MCF 10A (cell line): ENCODE measurements at regions not wholly inside any gene's neighbourhood (a gene's known extent, or its start where the extent isn't known, plus 50 kb on each side); places are given as distances from the start of the nearest gene placed in this dataset.

Experiments used
- BruUV-seq: library from RNA; stranded (reverse); fragments of 400-500 nt; replicated peaks from 2 replicates; lab custom pipeline; 2021; lab: Mats Ljungman, UMichigan
- CTCF ChIA-PET: fragments of 300-600 bp; sonication (Branson Sonifier 250); formaldehyde crosslinking; extraction: SDS; loops from one replicate; lab custom pipeline; 2021; ENCODE audit warnings: antibody characterized with exemption, inconsistent platforms; lab: Yijun Ruan, JAX
- POLR2A ChIA-PET: fragments of 300-600, 350-650 bp; sonication (Branson Sonifier 250); formaldehyde crosslinking; extraction: SDS; loops from one replicate; lab custom pipeline; 2020; ENCODE audit warnings: antibody characterized with exemption, inconsistent platforms; lab: Yijun Ruan, JAX
- DNase-seq: peaks from one replicate; pipeline ENCODE4 v3.0.0-alpha.2; 2018; ENCODE audit not compliant: unreplicated experiment
- H3K27ac Mint-ChIP-seq: one replicate; pipeline ENCODE4 v1.8.0; 2022; ENCODE audit warnings: mild to moderate bottlenecking, low read depth, mixed read lengths; ENCODE audit not compliant: unreplicated experiment
- H3K27me3 Mint-ChIP-seq: one replicate; pipeline ENCODE4 v1.8.0; 2022; ENCODE audit warnings: mixed read lengths; ENCODE audit not compliant: insufficient read depth, unreplicated experiment
- H3K36me3 Mint-ChIP-seq: one replicate; pipeline ENCODE4 v1.8.0; 2022; ENCODE audit warnings: mild to moderate bottlenecking, moderate library complexity, mixed read lengths; ENCODE audit not compliant: insufficient read depth, unreplicated experiment
- H3K4me1 Mint-ChIP-seq: one replicate; pipeline ENCODE4 v1.8.0; 2022; ENCODE audit warnings: mixed read lengths; ENCODE audit not compliant: insufficient read depth, unreplicated experiment
- H3K4me3 Mint-ChIP-seq: one replicate; pipeline ENCODE4 v1.8.0; 2022; ENCODE audit warnings: mild to moderate bottlenecking, moderate library complexity, mixed read lengths; ENCODE audit not compliant: unreplicated experiment
- H3K9me3 Mint-ChIP-seq: one replicate; pipeline ENCODE4 v1.8.0; 2022; ENCODE audit warnings: mixed read lengths; ENCODE audit not compliant: unreplicated experiment
- intact Hi-C: fragments of 100-400 bp; cut with micrococcal nuclease; formaldehyde crosslinking; loops from 2 replicates; pipeline ENCODE4 v1.14.1; 2022
- TF ChIP-seq, protein P1 (sequence below): fragments of 200-600 bp; IDR thresholded peaks from one replicate; pipeline ENCODE4 v1.8.0; 2022; ENCODE audit warnings: antibody characterized with exemption, mild to moderate bottlenecking; ENCODE audit not compliant: unreplicated experiment

DNA sequence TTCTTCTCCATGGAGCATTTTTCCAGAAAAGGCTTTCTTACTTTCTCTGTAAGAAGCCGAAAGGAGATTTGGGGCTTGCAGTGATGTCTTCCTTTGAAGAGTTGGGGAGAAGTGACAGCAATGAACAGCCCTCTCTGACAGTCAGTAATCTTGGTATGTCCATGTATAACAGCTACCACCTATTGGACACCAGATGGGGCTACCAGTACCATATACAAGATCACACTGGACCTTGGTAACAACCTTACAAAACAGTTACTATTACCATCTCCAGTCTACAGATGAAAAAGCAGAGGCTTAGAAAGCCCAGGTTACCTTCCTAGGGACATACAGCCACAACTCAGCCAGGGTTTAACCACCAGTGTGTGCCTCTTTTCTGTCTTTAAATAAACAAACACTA lies 272.7 kb upstream of the TRPC7 start:
- peak; percentile 13 for DNase-seq
- H3K9me3 Mint-ChIP-seq: no peaks in the 10 kb centered on the region
- POLR2A ChIA-PET: no interaction called here

DNA sequence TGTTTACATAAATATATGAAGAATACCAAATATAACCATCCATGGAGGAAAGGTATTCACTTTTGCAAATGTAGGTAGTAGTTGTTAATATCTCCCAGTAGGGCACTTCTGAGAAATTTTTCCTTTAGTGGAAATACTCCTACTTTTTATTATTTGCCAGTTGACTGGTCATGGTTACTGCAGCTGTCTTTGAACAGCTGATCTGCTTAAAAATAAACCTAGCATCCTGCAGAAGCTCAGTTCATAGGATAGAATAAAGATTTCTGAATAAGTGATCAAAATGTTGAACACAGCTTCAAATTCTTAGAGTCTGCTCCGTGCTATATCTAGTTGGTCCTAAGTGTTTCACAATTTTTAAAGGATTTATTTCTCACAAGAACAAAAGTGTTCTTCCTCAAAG lies 270.7 kb upstream of the TRPC7 start:
- BruUV-seq: no TSS peak
- POLR2A ChIA-PET: no interaction called here
- Mint-ChIP-seq H3K36me3 (no peaks in the 10 kb centered on the region), H3K4me1 (no peaks in the 10 kb centered on the region), H3K27ac (no peak overlapping the region), H3K9me3 (no peaks in the 10 kb centered on the region), H3K4me3 (no peak overlapping the region), H3K27me3 (peaks cover 52% of the 10 kb centered on the region)
- intact Hi-C loops: no loop called here
- TF ChIP-seq, protein P1, sequence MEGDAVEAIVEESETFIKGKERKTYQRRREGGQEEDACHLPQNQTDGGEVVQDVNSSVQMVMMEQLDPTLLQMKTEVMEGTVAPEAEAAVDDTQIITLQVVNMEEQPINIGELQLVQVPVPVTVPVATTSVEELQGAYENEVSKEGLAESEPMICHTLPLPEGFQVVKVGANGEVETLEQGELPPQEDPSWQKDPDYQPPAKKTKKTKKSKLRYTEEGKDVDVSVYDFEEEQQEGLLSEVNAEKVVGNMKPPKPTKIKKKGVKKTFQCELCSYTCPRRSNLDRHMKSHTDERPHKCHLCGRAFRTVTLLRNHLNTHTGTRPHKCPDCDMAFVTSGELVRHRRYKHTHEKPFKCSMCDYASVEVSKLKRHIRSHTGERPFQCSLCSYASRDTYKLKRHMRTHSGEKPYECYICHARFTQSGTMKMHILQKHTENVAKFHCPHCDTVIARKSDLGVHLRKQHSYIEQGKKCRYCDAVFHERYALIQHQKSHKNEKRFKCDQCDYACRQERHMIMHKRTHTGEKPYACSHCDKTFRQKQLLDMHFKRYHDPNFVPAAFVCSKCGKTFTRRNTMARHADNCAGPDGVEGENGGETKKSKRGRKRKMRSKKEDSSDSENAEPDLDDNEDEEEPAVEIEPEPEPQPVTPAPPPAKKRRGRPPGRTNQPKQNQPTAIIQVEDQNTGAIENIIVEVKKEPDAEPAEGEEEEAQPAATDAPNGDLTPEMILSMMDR: no peak
- DNase-seq: no peak
- CTCF ChIA-PET: interaction anchor here (0.5 to 1.4 kb wide), 4 partner anchors 18 to 457 kb away, joined by 3 to 8 read pairs (median 4); no protein-coding TSS in a partner anchor

More for the DNA sequence above, 272.7 kb upstream of the TRPC7 start:
- H3K27ac Mint-ChIP-seq: no peak overlapping the region
- no peaks in the 10 kb centered on the region for H3K4me1 Mint-ChIP-seq
- H3K36me3 Mint-ChIP-seq: no peaks in the 10 kb centered on the region
- no peak overlapping the region for H3K4me3 Mint-ChIP-seq
- TF ChIP-seq, protein P1: peak; percentile 5
- CTCF ChIA-PET: interaction anchor here (0.7 to 1.3 kb wide), 2 partner anchors 18 to 48 kb away, joined by 3 read pairs; no protein-coding TSS in a partner anchor
- peaks cover 68% of the 10 kb centered on the region for H3K27me3 Mint-ChIP-seq
- intact Hi-C loops: no loop called here
- no TSS peak for BruUV-seq

GRCh38 chr5:136631186-136631585 lies 265.8 kb upstream of the TRPC7 start:
- Mint-ChIP-seq H3K9me3 (no peaks in the 10 kb centered on the region), H3K4me3 (no peak overlapping the region), H3K27ac (no peak overlapping the region), H3K4me1 (no peaks in the 10 kb centered on the region), H3K27me3 (peaks cover 27% of the 10 kb centered on the region), H3K36me3 (no peaks in the 10 kb centered on the region)
- DNase-seq: no peak
- TF ChIP-seq, protein P1: no peak
- ChIA-PET CTCF (no interaction called here), POLR2A (no interaction called here)
- BruUV-seq: no TSS peak
- intact Hi-C loops: no loop called here

- H3K9me3 Mint-ChIP-seq: no peaks in the 10 kb centered on the region
- H3K27ac Mint-ChIP-seq: no peak overlapping the region
- TF ChIP-seq, protein P1: no peak
- peaks cover 11% of the 10 kb centered on the region for H3K27me3 Mint-ChIP-seq
- ChIA-PET CTCF (no interaction called here), POLR2A (no interaction called here)
- H3K4me3 Mint-ChIP-seq: no peak overlapping the region
- no peak for DNase-seq
- BruUV-seq: no TSS peak
- no peaks in the 10 kb centered on the region for H3K4me1 Mint-ChIP-seq
- intact Hi-C loops: no loop called here
- H3K36me3 Mint-ChIP-seq: no peaks in the 10 kb centered on the region
These were observed 263.9 kb upstream of the TRPC7 start for GRCh38 chr5:136629125-136629792.
